Suprapubic skin (tissue), 4 donors: ENCODE measurements at regions not wholly inside any gene's neighbourhood (a gene's known extent, or its start where the extent isn't known, plus 50 kb on each side); places are given as distances from the start of the nearest gene placed in this dataset.

Experiments used
- DNase-seq, 2 donors: peaks; one replicate each; pipeline ENCODE4 v3.0.0-alpha.2; 2019; ENCODE audit warnings: low spot score in 2 of 2
- H3K27ac ChIP-seq: fragments of 200-600 bp; sonication (generic); one replicate; pipeline ENCODE4 v1.5.1; 2019
- H3K27me3 ChIP-seq: fragments of 200-600 bp; sonication (generic); one replicate; pipeline ENCODE4 v1.5.1; 2019
- H3K36me3 ChIP-seq: fragments of 200-600 bp; sonication (generic); one replicate; pipeline ENCODE4 v1.5.1; 2019
- H3K4me1 ChIP-seq: fragments of 200-600 bp; sonication (generic); one replicate; pipeline ENCODE4 v1.5.1; 2019
- H3K4me3 ChIP-seq: fragments of 200-600 bp; sonication (generic); one replicate; pipeline ENCODE4 v1.5.1; 2019; ENCODE audit warnings: mild to moderate bottlenecking
- H3K9me3 ChIP-seq: fragments of 200-600 bp; sonication (generic); one replicate; pipeline ENCODE4 v1.5.1; 2019
- CTCF ChIP-seq, 2 donors: fragments of 200-600 bp in 1 of 2; fragments of 450-650 bp in 1 of 2; sonication (generic) in 1 of 2; IDR thresholded peaks; one replicate each; pipeline ENCODE4 v1.5.1; 2016 to 2019; ENCODE audit warnings: antibody characterized with exemption in 2 of 2, mild to moderate bottlenecking in 1 of 2, moderate library complexity in 1 of 2
- EP300 ChIP-seq: sonication (generic); formaldehyde crosslinking; IDR thresholded peaks from one replicate; pipeline ENCODE4 v1.6.1; 2017; ENCODE audit warnings: antibody characterized with exemption
- POLR2A ChIP-seq, 2 donors: fragments of 450-650 bp; IDR thresholded peaks; one replicate each; pipeline ENCODE4 v1.6.1; 2017; ENCODE audit warnings: antibody characterized with exemption in 2 of 2, mild to moderate bottlenecking in 2 of 2, moderate library complexity in 2 of 2
- POLR2AphosphoS5 ChIP-seq, 3 donors: sonication (generic); formaldehyde crosslinking; IDR thresholded peaks; one replicate each; pipeline ENCODE4 v1.6.1; 2017; ENCODE audit warnings: antibody characterized with exemption in 3 of 3
- WGBS: methylation state at CpG from one replicate; pipeline ENCODE4 v1.1.5; 2018; 5-methylcytosine and 5-hydroxymethylcytosine counted together

- Histone ChIP-seq H3K27me3 (peaks cover 7% of the 10 kb centered on the region), H3K36me3 (no peaks in the 10 kb centered on the region), H3K4me1 (peaks cover 13% of the 10 kb centered on the region), H3K9me3 (no peaks in the 10 kb centered on the region), H3K27ac (no peak overlapping the region), H3K4me3 (no peak overlapping the region)
- no peak for DNase-seq
- TF ChIP-seq POLR2A (IDR thresholded peaks at IDR 0.05) (no peak), POLR2AphosphoS5 (IDR thresholded peaks at IDR 0.05) (no peak), CTCF (IDR thresholded peaks at IDR 0.05) (no peak), EP300 (no peak)
- 36% methylated on average over 4 of the region's 4 CpGs for WGBS
These were observed 172.0 kb upstream of the ALKAL2 start for GRCh38 chr2:459931-460330.

- no peak overlapping the region for H3K4me3 ChIP-seq
- WGBS: 83% methylated on average over 3 of the region's 3 CpGs
- no peaks in the 10 kb centered on the region for H3K9me3 ChIP-seq
- H3K36me3 ChIP-seq: no peaks in the 10 kb centered on the region
- TF ChIP-seq POLR2AphosphoS5 (IDR thresholded peaks at IDR 0.05) (no peak), POLR2A (IDR thresholded peaks at IDR 0.05) (no peak), EP300 (no peak), CTCF (IDR thresholded peaks at IDR 0.05) (no peak)
- DNase-seq: no peak
- peaks cover 2% of the 10 kb centered on the region for H3K27me3 ChIP-seq
- H3K4me1 ChIP-seq: peaks cover 13% of the 10 kb centered on the region
- H3K27ac ChIP-seq: no peak overlapping the region
These were observed 170.5 kb upstream of the ALKAL2 start for GRCh38 chr2:458425-458815.

- DNase-seq: no peak
- Histone ChIP-seq H3K27ac (no peak overlapping the region), H3K4me1 (peaks cover 13% of the 10 kb centered on the region), H3K9me3 (no peaks in the 10 kb centered on the region), H3K36me3 (no peaks in the 10 kb centered on the region), H3K4me3 (no peak overlapping the region), H3K27me3 (peaks cover 2% of the 10 kb centered on the region)
- no peak for TF ChIP-seq EP300
- TF ChIP-seq POLR2AphosphoS5 (IDR thresholded peaks at IDR 0.05): no peak
- TF ChIP-seq CTCF (IDR thresholded peaks at IDR 0.05): no peak
- no peak for TF ChIP-seq POLR2A (IDR thresholded peaks at IDR 0.05)
- WGBS: 80% methylated on average over 8 of the region's 8 CpGs
These were observed 170.0 kb upstream of the ALKAL2 start for GRCh38 chr2:457792-458424.

GRCh38 chr2:457262-457661, 169.4 kb upstream of the ALKAL2 start:
- WGBS: 65% methylated on average over 1 of the region's 1 CpG
- DNase-seq: no peak
- Histone ChIP-seq H3K4me3 (no peak overlapping the region), H3K36me3 (no peaks in the 10 kb centered on the region), H3K4me1 (peaks cover 13% of the 10 kb centered on the region), H3K9me3 (no peaks in the 10 kb centered on the region), H3K27ac (no peak overlapping the region), H3K27me3 (peaks cover 2% of the 10 kb centered on the region)
- TF ChIP-seq POLR2A (IDR thresholded peaks at IDR 0.05): no peak
- TF ChIP-seq EP300: no peak
- no peak for TF ChIP-seq CTCF (IDR thresholded peaks at IDR 0.05)
- no peak for TF ChIP-seq POLR2AphosphoS5 (IDR thresholded peaks at IDR 0.05)

- DNase-seq: no peak
- peaks cover 2% of the 10 kb centered on the region for H3K27me3 ChIP-seq
- H3K36me3 ChIP-seq: no peaks in the 10 kb centered on the region
- TF ChIP-seq EP300: no peak
- no peak for TF ChIP-seq POLR2AphosphoS5 (IDR thresholded peaks at IDR 0.05)
- no peak for TF ChIP-seq CTCF (IDR thresholded peaks at IDR 0.05)
- TF ChIP-seq POLR2A (IDR thresholded peaks at IDR 0.05): no peak
- WGBS: 65% methylated on average over 2 of the region's 2 CpGs
- no peak overlapping the region for H3K27ac ChIP-seq
- H3K4me1 ChIP-seq: peaks cover 9% of the 10 kb centered on the region
- H3K4me3 ChIP-seq: no peak overlapping the region
- no peaks in the 10 kb centered on the region for H3K9me3 ChIP-seq
These were observed 168.0 kb upstream of the ALKAL2 start for GRCh38 chr2:455913-456312.
